ENCODE measurements at regions not wholly inside any gene's neighbourhood (a gene's known extent, or its start where the extent isn't known, plus 50 kb on each side); places are given as distances from the start of the nearest gene placed in this dataset.

- TF ChIP-seq POLR2AphosphoS5 (IDR thresholded peaks at IDR 0.05; ENCODE audit: low read depth, low read length) (no peak), REST (IDR thresholded peaks at IDR 0.05; ENCODE audit: insufficient read depth in 1 of 2, low read depth in 2 of 2, low read length in 2 of 2) (no peak), TAF1 (IDR thresholded peaks at IDR 0.05; ENCODE audit: borderline replicate concordance, insufficient read depth, low read length) (no peak), SIN3A (IDR thresholded peaks at IDR 0.05; ENCODE audit: borderline replicate concordance, insufficient read depth, low read length) (no peak)
Measured at GRCh38 chr13:22375151-22375550, 704.3 kb downstream of the FGF9 start.
